GM18870 (cell line): ENCODE measurements at regions not wholly inside any gene's neighbourhood (a gene's known extent, or its start where the extent isn't known, plus 50 kb on each side); places are given as distances from the start of the nearest gene placed in this dataset.

ENCODE experiments used
- ATAC-seq: cut with Tn5 transposase; IDR thresholded peaks from one replicate; pipeline ENCODE4 v1.9.1; 2021; ENCODE audit warnings: moderate library complexity; ENCODE audit not compliant: unreplicated experiment

DNA sequence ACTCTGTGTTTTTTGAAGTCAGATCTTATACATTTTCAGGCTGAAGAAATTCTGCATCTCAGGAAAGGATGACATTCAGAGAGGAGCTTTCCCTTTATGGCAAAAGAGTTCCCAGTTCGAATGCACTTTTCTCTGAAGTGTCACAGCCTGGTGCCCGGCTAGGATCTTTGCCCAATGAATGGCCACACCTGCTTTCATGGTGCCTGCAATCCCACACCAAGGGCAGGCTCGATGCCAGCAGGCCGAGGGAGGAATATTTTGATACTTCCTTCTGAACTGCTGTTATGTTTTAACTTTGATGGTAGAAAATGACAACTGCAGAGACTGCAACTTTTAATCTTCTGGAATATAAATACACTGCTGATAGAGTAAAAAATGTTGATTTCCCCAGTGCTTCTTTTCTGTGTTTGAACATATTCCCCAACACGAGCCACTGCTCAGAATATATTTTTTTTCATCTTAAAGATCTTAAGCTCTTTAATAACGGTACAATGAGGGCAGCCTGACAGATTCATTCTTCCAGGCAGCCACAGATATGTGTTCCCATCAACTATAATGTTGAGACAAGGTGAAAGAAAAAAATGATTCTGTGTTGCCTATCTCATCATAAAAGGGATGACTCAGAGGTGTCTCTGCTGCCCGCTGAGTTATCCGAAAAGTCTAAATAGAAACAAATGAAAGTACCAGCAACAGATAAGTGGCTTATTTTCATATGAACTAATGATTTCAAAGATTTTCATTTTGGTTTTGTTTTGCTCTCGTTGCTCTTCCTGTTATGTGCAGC is 848.5 kb downstream of the DCDC2C start:
- no peak for ATAC-seq

DNA sequence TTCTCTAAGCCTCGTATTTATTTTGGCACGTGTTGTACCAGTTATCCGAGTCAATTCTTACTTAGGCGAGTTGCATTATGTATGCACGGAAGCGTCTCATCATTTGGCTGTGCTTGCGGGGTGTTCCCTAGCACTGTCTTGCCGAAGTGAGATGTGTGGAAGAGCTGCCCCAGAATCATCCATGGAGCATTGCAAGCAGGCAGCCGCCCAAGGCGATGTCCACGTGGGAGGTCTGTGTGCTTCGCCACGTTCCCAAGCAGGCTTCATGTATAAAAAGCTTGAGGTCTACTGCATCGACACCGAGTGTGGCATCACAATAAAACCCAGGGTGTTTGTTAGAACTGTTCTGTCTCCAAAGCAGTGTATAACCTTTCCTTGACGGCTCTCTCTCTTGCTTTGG is 849.9 kb downstream of the DCDC2C start:
- ATAC-seq: no peak

DNA sequence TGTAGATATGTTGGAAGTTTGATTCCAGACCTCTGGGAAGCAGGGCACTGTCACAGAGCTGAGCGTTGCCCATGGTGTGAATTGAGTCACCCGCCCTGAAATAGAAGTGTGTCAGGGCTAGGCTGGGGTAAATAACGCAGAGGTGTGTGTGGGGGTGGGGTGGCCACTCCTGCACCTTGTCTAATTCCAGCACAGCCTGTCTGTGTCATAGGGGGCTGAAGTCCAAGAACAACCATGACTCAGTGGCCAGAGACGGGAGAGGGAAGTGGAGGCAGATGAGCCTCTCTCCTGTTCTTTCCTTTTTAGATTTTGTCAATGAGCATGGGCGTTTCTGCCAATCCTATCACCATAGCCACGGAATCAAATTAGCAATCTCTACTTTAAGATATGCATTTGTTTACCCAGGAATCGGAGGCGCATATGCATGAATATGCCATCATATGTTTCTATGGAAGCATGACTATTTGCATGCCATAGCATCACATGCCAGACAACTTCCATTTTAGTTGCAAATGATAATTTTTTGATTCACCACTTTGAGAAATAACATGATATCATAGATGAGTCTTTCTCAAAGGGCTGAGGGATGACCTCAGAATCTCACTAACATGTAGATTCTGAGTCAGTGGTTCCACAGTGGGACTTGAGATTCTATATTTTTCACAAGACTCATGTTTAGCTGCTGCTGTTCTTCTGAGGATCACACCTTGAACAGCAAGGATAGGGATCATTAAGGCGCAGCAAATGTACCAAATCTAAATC is 852.9 kb downstream of the DCDC2C start:
- no peak for ATAC-seq

DNA sequence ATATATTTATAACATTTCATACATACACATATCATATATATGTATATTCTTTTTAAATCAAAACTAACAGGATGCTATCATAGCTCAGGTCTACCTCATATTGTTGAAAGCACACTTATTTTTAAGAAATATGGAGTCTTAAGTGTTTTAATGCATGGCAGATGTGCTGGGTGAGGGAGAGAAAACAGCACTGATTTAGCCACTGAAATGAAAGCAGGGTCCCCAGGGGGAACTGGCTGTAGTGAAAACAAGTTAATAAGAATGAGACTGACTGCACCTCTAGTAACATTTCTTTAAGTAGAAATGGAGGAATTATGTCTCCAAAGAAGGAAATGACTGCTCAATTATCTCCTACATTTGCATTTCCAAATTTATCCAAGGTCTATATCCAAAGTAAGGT is 857.8 kb downstream of the DCDC2C start:
- no peak for ATAC-seq

DNA sequence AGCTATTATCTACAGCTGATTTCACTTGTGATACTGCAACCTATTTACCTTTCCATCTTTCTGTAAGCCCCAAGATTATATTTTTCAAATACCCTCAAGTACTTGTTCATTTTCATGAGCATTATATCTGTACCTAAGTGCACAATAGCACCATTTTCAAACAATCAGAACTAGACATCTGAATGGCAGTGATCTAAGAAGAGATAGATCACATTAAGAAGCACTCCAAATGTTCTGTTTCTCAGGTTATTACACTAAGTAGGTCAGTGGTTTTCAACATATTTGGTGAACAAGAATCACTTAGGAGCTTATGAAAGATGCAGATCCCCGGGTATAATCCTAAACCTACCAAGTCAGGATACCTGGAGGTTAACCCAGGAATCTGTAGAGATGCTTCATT is 872.7 kb downstream of the DCDC2C start:
- ATAC-seq: no peak

DNA sequence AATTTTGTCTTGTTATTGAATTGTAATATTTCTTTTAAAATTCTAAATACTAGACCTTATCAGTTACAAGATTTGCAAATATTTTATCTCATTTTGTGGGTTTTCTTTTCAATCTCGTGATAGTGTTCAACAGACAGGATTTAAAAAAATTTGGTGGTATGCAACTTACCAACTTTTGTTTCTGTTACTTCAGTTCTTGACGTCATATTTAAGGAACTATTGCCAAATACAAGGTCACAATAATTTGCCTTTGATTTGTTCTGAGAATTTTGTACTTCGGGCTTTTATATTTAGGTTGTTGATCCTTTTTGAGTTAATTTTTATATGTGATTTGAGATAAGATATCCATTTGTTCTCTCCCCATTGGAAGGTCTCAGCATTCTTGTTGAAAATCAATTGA is 876.6 kb downstream of the DCDC2C start:
- no peak for ATAC-seq

DNA sequence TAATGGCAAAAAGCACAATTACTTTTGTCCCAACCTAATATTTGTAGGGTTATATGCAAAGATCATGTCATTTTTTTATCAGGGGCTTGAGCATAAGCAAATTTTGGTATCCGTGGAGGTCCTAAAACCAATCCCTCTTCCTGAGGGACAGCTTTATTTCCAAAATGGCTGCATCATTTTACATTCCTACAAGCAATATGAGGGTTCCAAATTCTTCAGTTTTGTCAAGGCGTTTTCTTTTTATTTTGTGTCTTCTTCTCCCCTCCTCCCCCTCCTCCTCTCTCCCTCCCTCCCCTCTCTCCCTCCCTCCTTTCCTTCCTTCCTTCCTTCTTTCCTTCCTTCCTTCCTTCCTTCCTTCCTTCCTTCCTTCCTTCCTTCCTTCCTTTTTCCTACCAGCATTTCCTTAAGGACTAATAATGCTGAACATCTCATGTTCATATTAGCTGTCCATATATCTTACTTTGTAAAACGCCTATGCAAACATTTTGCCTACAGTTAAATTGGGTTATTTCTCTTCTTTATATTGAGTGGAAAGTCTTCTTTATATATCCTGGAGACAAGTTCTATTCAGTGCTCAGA is 881.8 kb downstream of the DCDC2C start:
- no peak for ATAC-seq

DNA sequence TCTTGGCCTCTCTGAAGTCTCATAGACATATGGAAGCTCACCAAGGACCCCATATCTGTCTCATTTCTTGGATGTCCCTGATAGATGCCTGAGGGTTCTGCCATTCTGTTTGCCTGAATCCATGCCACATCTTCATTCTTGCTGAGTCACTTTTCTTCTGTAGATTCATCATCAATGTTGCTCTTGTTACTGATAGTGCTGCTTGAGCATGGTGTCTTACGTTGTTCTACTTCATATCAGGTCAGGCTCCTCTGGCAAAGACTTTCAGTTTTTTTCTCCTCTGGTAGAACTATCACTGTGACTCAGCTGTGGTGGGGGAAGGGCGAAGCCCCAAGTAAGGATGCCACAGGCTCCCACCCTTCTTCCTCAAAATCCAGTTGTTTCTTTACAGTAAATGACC is 885.2 kb downstream of the DCDC2C start:
- no peak for ATAC-seq

DNA sequence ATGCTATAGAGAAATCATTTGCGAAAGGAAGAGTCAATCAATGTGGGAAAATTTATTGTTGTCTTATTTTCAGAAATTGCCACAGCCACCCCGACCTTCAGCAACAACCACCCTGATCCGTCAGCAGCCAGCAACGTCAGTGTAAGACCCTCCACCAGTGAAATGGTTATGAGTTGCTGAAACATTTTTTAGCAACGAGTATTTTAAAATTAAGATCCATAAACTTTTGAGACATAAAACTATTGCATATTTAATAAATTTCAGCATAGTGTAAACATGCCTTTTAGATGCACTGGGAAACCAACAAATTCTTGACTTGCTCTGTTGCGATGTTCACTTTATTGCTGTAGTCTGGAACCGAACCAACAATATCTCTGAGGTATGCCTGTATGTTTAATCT is 887.9 kb downstream of the DCDC2C start:
- ATAC-seq: no peak

DNA sequence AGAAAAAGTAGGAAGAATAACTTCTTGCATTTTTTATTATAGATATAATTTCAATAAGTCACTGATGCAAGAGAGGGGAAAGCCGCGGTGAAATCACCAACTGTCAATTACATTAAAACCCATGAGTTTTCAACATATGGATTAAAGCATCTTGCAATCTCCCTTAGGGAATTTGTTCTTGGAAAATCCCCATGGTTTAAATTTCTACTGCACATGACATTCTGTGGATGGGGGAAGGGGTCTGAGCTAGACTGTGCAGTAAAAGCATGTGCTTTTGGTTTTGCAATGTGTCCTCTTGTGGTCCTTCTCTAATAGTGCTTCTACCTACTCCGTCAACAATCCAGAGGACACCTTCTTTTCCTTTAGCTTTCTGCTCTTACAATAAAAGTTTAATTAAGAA is 894.0 kb downstream of the DCDC2C start:
- no peak for ATAC-seq

DNA sequence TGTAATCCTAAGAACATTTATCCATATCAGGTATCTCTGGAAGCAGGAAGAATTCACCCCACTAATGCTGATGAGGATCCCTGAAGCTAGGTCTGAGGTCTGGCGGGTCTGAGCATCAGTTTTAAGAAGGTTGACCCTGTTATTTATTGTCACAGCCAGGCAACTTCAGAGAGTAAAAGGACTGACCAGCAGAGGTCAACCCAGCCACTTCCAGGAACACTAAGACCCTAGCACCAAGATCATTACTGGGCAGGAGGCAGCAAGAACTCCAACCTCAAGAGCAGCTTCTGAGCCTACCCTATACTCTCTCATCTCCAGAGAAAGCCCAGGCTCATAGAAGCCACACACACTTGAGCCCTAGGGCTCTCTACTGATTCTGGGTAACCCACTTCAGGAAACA is 901.4 kb downstream of the DCDC2C start:
- no peak for ATAC-seq

DNA sequence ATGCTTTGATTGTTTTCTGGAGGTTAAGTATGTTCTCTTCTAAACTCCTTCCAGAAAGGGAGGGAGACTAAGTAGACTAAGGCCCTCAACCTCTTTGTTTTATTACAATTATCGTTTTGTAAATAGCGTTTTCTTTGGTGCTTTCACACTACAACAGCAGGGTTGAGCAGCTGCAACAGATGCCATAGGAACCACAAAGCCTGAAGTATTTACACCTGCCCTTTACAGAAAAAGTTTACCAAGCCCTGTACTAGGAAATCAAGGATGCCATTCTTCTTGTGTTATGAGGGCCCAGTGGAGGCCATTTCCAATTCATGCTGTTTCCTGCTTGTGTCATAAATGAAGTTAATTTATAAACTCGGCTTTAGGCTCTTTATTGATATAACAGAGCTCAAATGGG is 914.8 kb downstream of the DCDC2C start:
- no peak for ATAC-seq

DNA sequence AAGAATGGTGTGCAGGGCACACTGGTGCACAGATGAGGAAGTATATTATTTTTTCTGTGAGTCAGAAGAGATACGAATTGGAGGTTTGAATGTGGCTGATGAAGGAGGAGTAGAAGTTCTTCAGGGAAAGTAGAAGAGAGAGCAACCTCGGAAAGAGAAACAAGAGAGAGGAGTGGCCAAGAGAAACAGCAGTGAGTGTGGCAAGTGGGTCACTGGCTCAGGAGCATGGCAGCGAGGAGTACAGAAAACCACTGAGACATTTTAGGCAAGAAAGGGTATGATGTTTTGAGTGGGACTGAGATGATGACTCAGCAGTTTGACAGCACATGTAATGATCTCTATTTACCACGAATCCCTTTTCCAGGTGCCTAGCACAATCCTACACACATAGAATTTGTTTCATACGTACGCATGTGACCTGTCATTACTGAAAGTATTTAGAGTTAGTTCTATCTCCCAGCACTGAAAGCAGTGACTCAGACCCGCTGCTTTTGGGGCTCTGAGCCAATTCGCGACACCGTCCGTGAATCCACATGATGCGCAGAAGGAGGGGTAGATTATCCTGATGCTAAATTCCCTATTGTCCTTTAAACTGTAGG is 915.4 kb downstream of the DCDC2C start:
- ATAC-seq: no peak

DNA sequence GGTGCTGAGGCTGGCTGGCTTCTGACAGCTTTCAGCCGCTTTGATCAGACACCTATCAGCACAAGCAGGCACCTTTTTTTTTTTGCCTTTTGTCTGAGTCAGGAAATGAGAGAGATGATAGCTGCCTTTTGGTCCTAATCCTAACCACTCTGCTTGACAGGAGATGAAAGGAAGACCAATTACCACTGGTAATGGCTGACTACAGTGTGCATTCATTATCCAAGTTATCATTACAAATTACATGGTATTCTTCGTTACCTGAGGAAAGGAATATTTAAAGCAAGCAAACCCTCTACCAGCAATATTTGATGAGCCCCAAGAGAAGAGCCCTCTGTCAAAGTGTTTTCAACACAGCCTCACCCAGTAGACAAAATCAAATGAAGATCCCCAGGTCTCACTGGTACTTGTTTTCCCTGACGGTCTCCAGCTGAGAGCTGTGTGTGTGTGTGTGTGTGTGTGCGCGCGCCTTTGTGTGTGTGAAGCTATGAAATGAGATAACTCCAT is 925.7 kb downstream of the DCDC2C start:
- no peak for ATAC-seq

DNA sequence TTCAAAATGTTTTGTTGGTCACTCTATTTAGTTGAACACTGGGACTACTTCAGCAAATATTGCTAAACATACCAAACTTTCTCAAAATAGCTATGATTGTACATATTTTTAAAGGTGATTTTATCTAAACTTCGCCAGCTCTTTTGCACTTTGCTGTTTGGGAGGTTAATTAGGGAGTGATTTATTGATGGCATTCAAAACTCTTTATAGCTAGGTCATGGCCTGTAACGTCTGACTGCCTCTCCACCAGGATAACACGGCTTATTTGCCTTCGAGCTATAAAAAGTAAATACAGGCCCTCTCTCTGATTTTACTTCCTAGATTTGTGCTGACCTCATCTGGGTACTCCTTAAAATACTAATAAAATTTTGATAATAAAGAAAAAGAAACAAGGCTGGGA is 931.9 kb downstream of the DCDC2C start:
- no peak for ATAC-seq

DNA sequence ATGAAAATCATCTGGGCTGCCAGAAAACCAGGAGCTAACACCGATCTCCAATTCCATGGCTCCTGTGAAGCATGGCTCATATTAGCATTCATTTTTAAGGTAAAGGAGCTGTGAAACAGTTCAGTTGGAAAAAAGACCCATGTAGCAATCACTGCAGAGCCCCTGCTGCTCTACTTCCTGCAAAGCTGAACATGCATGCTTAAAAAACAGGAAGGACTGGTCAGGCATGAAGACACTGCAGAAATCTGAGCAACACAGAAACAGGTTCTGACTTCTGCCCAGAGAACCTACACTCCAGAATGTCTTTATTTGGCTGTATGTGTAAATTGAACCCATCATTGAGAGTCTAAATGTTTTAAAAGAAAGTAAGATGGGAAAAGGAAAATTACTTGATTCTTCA is 950.6 kb downstream of the DCDC2C start:
- no peak for ATAC-seq

DNA sequence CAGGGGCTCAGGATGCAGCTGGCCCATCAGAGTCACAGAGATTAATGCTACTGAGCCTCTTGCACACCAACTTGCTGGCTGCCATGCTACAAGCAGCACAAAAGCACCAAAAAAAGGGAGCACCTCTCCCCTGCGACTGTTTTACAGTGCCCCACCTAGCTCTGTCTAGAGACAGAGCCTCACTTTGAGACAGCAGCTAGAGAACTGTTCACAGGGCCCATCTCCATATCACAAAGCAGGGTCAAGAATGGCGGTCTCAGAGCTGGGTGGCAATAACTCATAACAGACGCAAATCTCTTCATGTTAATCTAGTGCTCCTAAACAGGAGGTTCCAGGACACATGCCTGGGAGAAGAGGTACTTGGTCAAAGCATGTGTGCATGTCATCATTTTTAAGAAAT is 953.0 kb downstream of the DCDC2C start:
- ATAC-seq: no peak

DNA sequence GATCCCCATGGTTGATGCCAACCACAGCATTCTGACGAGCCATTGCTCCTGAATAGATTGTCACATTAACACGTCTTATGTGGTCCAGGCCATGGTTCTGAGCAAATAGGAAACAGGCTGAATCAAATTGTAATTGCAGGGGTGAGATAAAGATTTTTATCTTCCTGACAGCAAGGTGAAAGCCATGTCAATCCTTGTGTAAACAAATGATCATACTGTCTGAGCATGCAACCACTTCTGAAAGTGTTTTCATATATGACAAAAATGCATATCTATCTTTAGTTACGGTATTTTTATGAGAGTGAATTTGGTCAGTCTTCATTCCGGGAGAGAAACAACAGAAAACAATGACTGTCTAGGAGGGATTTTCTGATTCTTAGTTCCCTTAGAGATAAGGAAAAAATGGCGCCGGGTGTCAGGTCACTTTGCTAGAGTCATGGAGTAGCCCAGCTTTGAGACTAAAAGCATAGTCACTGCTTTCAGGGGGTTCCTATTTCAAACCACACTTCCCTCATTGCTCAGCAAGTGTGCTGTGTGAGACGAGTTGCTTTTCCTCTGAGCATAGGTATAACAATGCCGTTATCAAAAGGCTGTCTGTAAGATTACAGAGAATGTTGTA is 958.9 kb downstream of the DCDC2C start:
- no peak for ATAC-seq

DNA sequence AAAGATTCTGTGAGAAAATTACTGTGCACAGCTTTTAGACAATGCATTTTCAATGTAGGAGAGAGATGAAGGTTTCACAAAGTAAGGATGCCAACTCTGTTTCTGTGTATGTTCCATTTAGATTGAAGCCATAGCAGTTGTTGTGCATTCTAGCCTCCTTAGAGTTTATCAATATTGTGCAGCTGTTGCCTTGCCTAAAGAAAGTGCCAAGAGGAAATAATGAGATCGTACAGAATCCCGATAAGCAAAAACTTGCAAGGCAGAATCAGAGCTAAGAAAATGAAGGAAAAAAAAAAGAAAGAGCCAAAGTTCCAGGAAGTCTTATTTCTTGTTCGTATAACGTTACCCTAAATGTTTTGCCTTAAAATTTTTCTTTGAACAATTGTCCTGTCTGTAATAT is 965.0 kb downstream of the DCDC2C start:
- ATAC-seq: no peak

DNA sequence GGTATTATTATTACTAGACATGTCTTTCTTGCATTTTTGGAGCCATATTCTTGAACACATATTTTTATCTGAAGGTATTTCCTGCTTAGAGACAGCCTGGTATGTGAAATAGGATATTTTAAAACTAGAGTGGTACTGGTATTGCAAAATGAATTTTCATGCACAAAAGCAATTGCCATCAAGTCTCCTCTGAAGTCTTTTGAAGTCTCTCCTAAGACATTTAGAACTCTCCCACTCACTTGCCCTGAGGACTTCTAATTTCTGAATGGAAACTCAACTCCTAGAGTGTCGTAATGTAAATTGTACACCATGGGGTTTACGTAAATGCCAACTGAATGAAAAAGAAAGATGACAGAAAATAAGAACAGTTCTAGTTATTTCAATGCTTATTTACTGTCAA is 967.0 kb downstream of the DCDC2C start:
- ATAC-seq: no peak

DNA sequence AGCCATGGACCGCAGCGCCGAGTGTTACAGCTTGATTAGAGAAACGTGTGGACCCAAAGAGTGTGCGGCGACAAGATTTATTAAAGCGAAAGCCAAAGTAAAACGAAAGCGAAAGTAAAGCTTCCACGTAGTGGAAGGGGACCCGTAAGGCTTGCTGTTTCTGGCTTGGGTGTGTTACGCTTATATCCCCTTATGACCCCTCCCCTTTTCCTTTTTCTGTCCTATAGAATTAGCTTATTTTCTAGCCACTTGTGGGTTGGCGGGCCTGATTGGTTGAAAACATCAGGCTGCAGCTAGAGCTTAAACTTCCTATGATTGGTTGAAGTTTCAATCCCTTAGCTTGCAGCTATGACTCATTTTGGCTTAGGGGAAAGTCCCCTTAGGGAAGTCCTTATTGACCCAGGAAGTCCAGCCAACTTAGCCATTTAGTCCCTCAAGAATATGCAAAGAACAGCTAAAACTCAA is 969.7 kb downstream of the DCDC2C start:
- ATAC-seq: no peak
